GM21367 (cell line): ENCODE measurements at regions not wholly inside any gene's neighbourhood (a gene's known extent, or its start where the extent isn't known, plus 50 kb on each side); places are given as distances from the start of the nearest gene placed in this dataset.

Experiments
- ATAC-seq: cut with Tn5 transposase; IDR thresholded peaks from one replicate; pipeline ENCODE4 v1.9.1; 2021; ENCODE audit not compliant: unreplicated experiment

GRCh38 chr2:186276909-186277308 is 209.2 kb upstream of the ZC3H15 start:
- ATAC-seq = no peak

- no peak for ATAC-seq
Observed at GRCh38 chr2:186281726-186282125, 204.3 kb upstream of the ZC3H15 start.

- no peak for ATAC-seq
Observed at GRCh38 chr2:186294248-186294888, 191.7 kb upstream of the ZC3H15 start.

GRCh38 chr2:186299610-186300009 is 186.4 kb upstream of the ZC3H15 start:
- no peak for ATAC-seq

GRCh38 chr2:186302263-186302662 is 183.8 kb upstream of the ZC3H15 start:
- no peak for ATAC-seq

- no peak for ATAC-seq
Observed at GRCh38 chr2:186303091-186303490, 183.0 kb upstream of the ZC3H15 start.

- ATAC-seq = no peak
Observed at GRCh38 chr2:186304064-186304463, 182.0 kb upstream of the ZC3H15 start.

- no peak for ATAC-seq
Observed at GRCh38 chr2:186306754-186307153, 179.3 kb upstream of the ZC3H15 start.

GRCh38 chr2:186307871-186308270 is 178.2 kb upstream of the ZC3H15 start:
- ATAC-seq = no peak

GRCh38 chr2:186308347-186308746 is 177.7 kb upstream of the ZC3H15 start:
- ATAC-seq = no peak

GRCh38 chr2:186309901-186310300 is 176.2 kb upstream of the ZC3H15 start:
- ATAC-seq = no peak

- no peak for ATAC-seq
Observed at GRCh38 chr2:186319105-186319504, 167.0 kb upstream of the ZC3H15 start.

- no peak for ATAC-seq
Observed at GRCh38 chr2:186325827-186326535, 160.1 kb upstream of the ZC3H15 start.

GRCh38 chr2:186327251-186327868 is 158.7 kb upstream of the ZC3H15 start:
- peak; percentile 65 for ATAC-seq

GRCh38 chr2:186328838-186329237 is 157.2 kb upstream of the ZC3H15 start:
- ATAC-seq = no peak

- no peak for ATAC-seq
Observed at GRCh38 chr2:186330050-186330449, 156.0 kb upstream of the ZC3H15 start.

- ATAC-seq = no peak
Observed at GRCh38 chr2:186339716-186340115, 146.3 kb upstream of the ZC3H15 start.

- ATAC-seq = no peak
Observed at GRCh38 chr2:186342029-186342428, 144.0 kb upstream of the ZC3H15 start.

- ATAC-seq = peak; percentile 37
Observed at GRCh38 chr2:186345745-186346144, 140.3 kb upstream of the ZC3H15 start.

- no peak for ATAC-seq
Observed at GRCh38 chr2:186346216-186346615, 139.8 kb upstream of the ZC3H15 start.

GRCh38 chr2:186347472-186347871 is 138.6 kb upstream of the ZC3H15 start:
- ATAC-seq = no peak

GRCh38 chr2:186348200-186348599 is 137.9 kb upstream of the ZC3H15 start:
- no peak for ATAC-seq
